Neural progenitor cell (in vitro differentiated cells): ENCODE measurements at regions not wholly inside any gene's neighbourhood (a gene's known extent, or its start where the extent isn't known, plus 50 kb on each side); places are given as distances from the start of the nearest gene placed in this dataset.
A peak's percentile ranks its signal among the peaks of the same experiment; 100 is the strongest.

Experiments
- EZH2 ChIP-seq: fragments of 200-600 bp; sonication (generic); IDR thresholded peaks from 2 replicates; pipeline ENCODE4 v1.6.1; 2017; ENCODE audit warnings: antibody characterized with exemption, mild to moderate bottlenecking, moderate library complexity
- TF ChIP-seq, protein P1 (sequence below): fragments of 200-600 bp; sonication (generic); IDR thresholded peaks from 2 replicates; pipeline ENCODE4 v1.5.1; 2017; ENCODE audit warnings: antibody characterized with exemption, mild to moderate bottlenecking

DNA sequence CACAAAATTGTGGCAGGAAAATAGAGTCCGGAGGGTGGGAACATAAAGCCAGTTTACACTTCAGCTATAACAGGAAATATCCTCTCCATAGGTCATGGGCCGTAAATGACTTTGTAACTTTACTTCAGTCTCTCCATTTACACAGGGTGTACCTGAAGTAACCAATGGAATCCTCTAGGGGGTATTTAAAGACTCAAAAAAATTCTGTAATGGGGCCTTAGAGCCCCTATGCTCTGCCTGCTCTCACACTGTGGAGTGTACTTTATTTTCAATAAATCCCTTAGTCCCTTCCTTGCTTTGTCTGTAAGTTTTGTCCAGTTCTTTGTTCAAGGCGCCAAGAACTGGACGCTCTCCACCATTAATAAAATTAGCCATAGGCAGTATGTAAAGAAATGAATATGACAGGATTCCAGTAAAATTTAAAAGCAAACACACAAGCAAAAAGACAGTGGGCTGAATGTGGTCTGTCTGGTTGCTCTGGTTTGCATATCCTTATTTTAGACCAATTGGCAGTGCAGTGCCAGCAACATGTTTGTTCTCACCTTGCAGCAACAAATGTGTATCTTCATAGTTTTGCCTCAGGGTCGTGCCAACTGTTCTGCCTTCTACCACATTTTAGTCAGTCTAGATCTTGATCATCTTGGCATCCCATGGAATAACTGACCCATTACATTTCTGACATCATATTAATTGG, 801.5 kb upstream of the SPRY2 start:
- TF ChIP-seq, protein P1, sequence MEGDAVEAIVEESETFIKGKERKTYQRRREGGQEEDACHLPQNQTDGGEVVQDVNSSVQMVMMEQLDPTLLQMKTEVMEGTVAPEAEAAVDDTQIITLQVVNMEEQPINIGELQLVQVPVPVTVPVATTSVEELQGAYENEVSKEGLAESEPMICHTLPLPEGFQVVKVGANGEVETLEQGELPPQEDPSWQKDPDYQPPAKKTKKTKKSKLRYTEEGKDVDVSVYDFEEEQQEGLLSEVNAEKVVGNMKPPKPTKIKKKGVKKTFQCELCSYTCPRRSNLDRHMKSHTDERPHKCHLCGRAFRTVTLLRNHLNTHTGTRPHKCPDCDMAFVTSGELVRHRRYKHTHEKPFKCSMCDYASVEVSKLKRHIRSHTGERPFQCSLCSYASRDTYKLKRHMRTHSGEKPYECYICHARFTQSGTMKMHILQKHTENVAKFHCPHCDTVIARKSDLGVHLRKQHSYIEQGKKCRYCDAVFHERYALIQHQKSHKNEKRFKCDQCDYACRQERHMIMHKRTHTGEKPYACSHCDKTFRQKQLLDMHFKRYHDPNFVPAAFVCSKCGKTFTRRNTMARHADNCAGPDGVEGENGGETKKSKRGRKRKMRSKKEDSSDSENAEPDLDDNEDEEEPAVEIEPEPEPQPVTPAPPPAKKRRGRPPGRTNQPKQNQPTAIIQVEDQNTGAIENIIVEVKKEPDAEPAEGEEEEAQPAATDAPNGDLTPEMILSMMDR = peak; percentile 30
- TF ChIP-seq EZH2 = no peak
